Neural cell (in vitro differentiated cells): ENCODE measurements at regions not wholly inside any gene's neighbourhood (a gene's known extent, or its start where the extent isn't known, plus 50 kb on each side); places are given as distances from the start of the nearest gene placed in this dataset.

Experiments
- H2AFZ ChIP-seq: fragments of 200-600, 300-800 bp; sonication (generic), shearing (Covaris generic); 2 replicates; pipeline ENCODE4 v1.6.0; 2014; ENCODE audit warnings: low read depth, mild to moderate bottlenecking, antibody characterized with exemption, low read length, moderate library complexity
- H3F3A ChIP-seq: fragments of 200-600 bp; shearing (Covaris generic); 2 replicates; pipeline ENCODE4 v1.6.1; 2016; ENCODE audit warnings: mild to moderate bottlenecking, moderate library complexity, mixed read lengths, antibody characterized with exemption, low read length; ENCODE audit not compliant: insufficient read depth, poor library complexity, severe bottlenecking
- H3K27ac ChIP-seq: fragments of 200-600, 300-800 bp; sonication (generic), shearing (Covaris generic); 2 replicates; pipeline ENCODE4 v1.5.1; 2014; ENCODE audit warnings: mild to moderate bottlenecking, low read length, moderate library complexity
- H3K27me3 ChIP-seq: fragments of 300-800, 200-600 bp; sonication (generic), shearing (Covaris generic); 2 replicates; pipeline ENCODE4 v1.6.0; 2014; ENCODE audit warnings: mild to moderate bottlenecking, low read depth, low read length, moderate library complexity; ENCODE audit not compliant: insufficient read depth
- H3K36me3 ChIP-seq: fragments of 300-800, 200-600 bp; sonication (generic), shearing (Covaris generic); 2 replicates; pipeline ENCODE4 v1.5.1; 2014; ENCODE audit warnings: mild to moderate bottlenecking, antibody characterized with exemption, low read length, moderate library complexity; ENCODE audit not compliant: insufficient read depth
- H3K4me2 ChIP-seq: fragments of 300-800, 200-600 bp; sonication (generic), shearing (Covaris generic); 2 replicates; pipeline ENCODE4 v1.6.0; 2014; ENCODE audit warnings: mild to moderate bottlenecking, low read length
- H3K4me3 ChIP-seq: fragments of 300-800, 200-600 bp; sonication (generic), shearing (Covaris generic); 2 replicates; pipeline ENCODE4 v1.5.1; 2014; ENCODE audit warnings: mild to moderate bottlenecking, low read length, moderate library complexity
- H3K79me2 ChIP-seq: fragments of 200-600 bp; shearing (Covaris generic); replicated peaks from 2 replicates; pipeline ENCODE4 v1.6.0; 2014; ENCODE audit warnings: mild to moderate bottlenecking, low read length, moderate library complexity; ENCODE audit not compliant: insufficient read depth
- H3K9ac ChIP-seq: fragments of 300-800, 200-600 bp; sonication (generic), shearing (Covaris generic); 2 replicates; pipeline ENCODE4 v1.6.1; 2016; ENCODE audit warnings: mild to moderate bottlenecking, low read length, mixed read lengths
- H3K9me2 ChIP-seq: fragments of 200-600 bp; shearing (Covaris generic); 2 replicates; pipeline ENCODE4 v1.6.1; 2016; ENCODE audit warnings: mild to moderate bottlenecking, low read length, mixed read lengths; ENCODE audit not compliant: insufficient read depth
- H3K9me3 ChIP-seq: fragments of 200-600, 300-800 bp; sonication (generic), shearing (Covaris generic); 2 replicates; pipeline ENCODE4 v1.6.1; 2016; ENCODE audit warnings: mild to moderate bottlenecking, mixed run types, low read length, moderate library complexity, mixed read lengths
- H4K20me1 ChIP-seq: fragments of 200-600 bp; shearing (Covaris generic); 2 replicates; pipeline ENCODE4 v1.6.1; 2016; ENCODE audit warnings: mild to moderate bottlenecking, mixed run types; ENCODE audit not compliant: insufficient read depth
- EP300 ChIP-seq: fragments of 450-650 bp; conservative IDR thresholded peaks from 2 replicates; pipeline ENCODE4 v1.6.1; 2014; ENCODE audit warnings: antibody characterized with exemption, mild to moderate bottlenecking, moderate library complexity; ENCODE audit not compliant: poor library complexity, severe bottlenecking
- EZH2 ChIP-seq: fragments of 200-600, 300-800 bp; shearing (Covaris generic), sonication (generic); IDR thresholded peaks from 2 replicates; pipeline ENCODE4 v1.6.1; 2014; ENCODE audit warnings: antibody characterized with exemption, low read length, borderline replicate concordance, mild to moderate bottlenecking; ENCODE audit not compliant: insufficient read depth, poor library complexity, severe bottlenecking
- MXI1 ChIP-seq: fragments of 450-650 bp; conservative IDR thresholded peaks from 2 replicates; pipeline ENCODE4 v1.6.1; 2014; ENCODE audit warnings: antibody characterized with exemption, mild to moderate bottlenecking; ENCODE audit not compliant: poor library complexity, severe bottlenecking
- POLR2AphosphoS5 ChIP-seq: IDR thresholded peaks from 2 replicates; pipeline ENCODE4 v1.6.1; 2012
- RAD21 ChIP-seq: fragments of 450-650 bp; conservative IDR thresholded peaks from 2 replicates; pipeline ENCODE4 v1.6.1; 2014; ENCODE audit warnings: antibody characterized with exemption, mild to moderate bottlenecking, moderate library complexity
- SMC3 ChIP-seq: fragments of 450-650 bp; conservative IDR thresholded peaks from 2 replicates; pipeline ENCODE4 v1.6.1; 2014; ENCODE audit warnings: antibody characterized with exemption, mild to moderate bottlenecking, moderate library complexity; ENCODE audit not compliant: poor library complexity
- TAF1 ChIP-seq: IDR thresholded peaks from 2 replicates; pipeline ENCODE4 v1.6.1; 2012; ENCODE audit warnings: low read depth
- TF ChIP-seq, protein P1 (sequence below): IDR thresholded peaks from 2 replicates; pipeline ENCODE4 v1.6.1; 2012; ENCODE audit warnings: borderline replicate concordance
- TF ChIP-seq, protein P2 (sequence below): fragments of 450-650 bp; IDR thresholded peaks from 2 replicates; pipeline ENCODE4 v1.5.1; 2014; ENCODE audit warnings: antibody characterized with exemption, mild to moderate bottlenecking, moderate library complexity; ENCODE audit not compliant: poor library complexity, severe bottlenecking

DNA sequence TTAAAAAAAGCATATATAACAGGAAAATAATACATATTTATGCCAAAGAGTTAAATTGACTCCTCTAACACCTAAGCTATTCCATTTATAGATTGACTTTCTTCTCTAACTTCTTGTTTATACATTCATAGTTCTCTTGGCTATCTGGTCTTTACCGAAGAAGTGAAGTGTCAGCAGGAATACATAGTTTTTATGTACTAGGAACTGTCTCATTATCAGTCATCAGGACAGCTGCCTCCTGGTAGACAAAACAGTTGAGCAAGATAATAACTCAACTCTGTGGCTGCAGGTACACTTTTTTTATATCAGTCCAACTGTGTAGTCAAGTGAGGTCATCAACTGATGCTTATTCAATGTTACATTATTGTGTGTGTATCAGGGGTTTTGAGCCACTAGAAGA, 1436.0 kb upstream of the NUDT12 start:
- H4K20me1 ChIP-seq: no peaks in the 10 kb centered on the region
- TF ChIP-seq POLR2AphosphoS5 (no peak), MXI1 (no peak), RAD21 (no peak), SMC3 (no peak), TAF1 (no peak), EZH2 (no peak), EP300 (no peak)
- TF ChIP-seq, protein P1, sequence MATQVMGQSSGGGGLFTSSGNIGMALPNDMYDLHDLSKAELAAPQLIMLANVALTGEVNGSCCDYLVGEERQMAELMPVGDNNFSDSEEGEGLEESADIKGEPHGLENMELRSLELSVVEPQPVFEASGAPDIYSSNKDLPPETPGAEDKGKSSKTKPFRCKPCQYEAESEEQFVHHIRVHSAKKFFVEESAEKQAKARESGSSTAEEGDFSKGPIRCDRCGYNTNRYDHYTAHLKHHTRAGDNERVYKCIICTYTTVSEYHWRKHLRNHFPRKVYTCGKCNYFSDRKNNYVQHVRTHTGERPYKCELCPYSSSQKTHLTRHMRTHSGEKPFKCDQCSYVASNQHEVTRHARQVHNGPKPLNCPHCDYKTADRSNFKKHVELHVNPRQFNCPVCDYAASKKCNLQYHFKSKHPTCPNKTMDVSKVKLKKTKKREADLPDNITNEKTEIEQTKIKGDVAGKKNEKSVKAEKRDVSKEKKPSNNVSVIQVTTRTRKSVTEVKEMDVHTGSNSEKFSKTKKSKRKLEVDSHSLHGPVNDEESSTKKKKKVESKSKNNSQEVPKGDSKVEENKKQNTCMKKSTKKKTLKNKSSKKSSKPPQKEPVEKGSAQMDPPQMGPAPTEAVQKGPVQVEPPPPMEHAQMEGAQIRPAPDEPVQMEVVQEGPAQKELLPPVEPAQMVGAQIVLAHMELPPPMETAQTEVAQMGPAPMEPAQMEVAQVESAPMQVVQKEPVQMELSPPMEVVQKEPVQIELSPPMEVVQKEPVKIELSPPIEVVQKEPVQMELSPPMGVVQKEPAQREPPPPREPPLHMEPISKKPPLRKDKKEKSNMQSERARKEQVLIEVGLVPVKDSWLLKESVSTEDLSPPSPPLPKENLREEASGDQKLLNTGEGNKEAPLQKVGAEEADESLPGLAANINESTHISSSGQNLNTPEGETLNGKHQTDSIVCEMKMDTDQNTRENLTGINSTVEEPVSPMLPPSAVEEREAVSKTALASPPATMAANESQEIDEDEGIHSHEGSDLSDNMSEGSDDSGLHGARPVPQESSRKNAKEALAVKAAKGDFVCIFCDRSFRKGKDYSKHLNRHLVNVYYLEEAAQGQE: no peak
- TF ChIP-seq, protein P2, sequence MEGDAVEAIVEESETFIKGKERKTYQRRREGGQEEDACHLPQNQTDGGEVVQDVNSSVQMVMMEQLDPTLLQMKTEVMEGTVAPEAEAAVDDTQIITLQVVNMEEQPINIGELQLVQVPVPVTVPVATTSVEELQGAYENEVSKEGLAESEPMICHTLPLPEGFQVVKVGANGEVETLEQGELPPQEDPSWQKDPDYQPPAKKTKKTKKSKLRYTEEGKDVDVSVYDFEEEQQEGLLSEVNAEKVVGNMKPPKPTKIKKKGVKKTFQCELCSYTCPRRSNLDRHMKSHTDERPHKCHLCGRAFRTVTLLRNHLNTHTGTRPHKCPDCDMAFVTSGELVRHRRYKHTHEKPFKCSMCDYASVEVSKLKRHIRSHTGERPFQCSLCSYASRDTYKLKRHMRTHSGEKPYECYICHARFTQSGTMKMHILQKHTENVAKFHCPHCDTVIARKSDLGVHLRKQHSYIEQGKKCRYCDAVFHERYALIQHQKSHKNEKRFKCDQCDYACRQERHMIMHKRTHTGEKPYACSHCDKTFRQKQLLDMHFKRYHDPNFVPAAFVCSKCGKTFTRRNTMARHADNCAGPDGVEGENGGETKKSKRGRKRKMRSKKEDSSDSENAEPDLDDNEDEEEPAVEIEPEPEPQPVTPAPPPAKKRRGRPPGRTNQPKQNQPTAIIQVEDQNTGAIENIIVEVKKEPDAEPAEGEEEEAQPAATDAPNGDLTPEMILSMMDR: no peak
- no peak overlapping the region for H3K4me3 ChIP-seq
- H3K36me3 ChIP-seq: no peaks in the 10 kb centered on the region
- no peaks in the 10 kb centered on the region for H3K79me2 ChIP-seq
- H3F3A ChIP-seq: no peaks in the 10 kb centered on the region
- H3K9ac ChIP-seq: no peak overlapping the region
- no peak overlapping the region for H3K4me2 ChIP-seq
- no peaks in the 10 kb centered on the region for H3K9me3 ChIP-seq
- no peaks in the 10 kb centered on the region for H3K27me3 ChIP-seq
- no peak overlapping the region for H3K27ac ChIP-seq
- no peak overlapping the region for H2AFZ ChIP-seq
- H3K9me2 ChIP-seq: no peaks in the 10 kb centered on the region

DNA sequence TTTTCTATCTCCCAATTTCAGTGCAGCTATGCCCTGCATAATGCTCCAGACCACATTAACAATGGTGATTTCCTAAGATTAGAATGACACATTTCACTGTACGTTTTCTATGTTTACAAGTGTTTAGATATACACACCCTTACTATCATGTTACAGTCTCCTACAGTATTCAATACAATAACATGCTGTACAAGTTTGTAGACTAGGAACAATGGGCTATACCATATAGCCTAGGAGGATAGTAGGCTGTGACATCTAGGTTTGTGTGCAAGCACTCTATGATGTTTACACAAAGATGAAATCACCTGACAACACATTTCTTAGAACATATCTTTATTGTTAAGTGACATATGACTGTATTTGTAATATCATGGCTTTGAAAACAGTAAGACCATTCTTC, 1435.6 kb upstream of the NUDT12 start:
- no peak for TF ChIP-seq POLR2AphosphoS5
- no peak for TF ChIP-seq RAD21
- TF ChIP-seq, protein P2: no peak
- no peak for TF ChIP-seq SMC3
- TF ChIP-seq, protein P1: no peak
- no peak for TF ChIP-seq MXI1
- no peak for TF ChIP-seq TAF1
- no peak for TF ChIP-seq EP300
- TF ChIP-seq EZH2: no peak
- Histone ChIP-seq H2AFZ (no peak overlapping the region), H3F3A (no peaks in the 10 kb centered on the region)

More for the DNA sequence above, 1435.6 kb upstream of the NUDT12 start:
- H3K36me3 ChIP-seq: no peaks in the 10 kb centered on the region
- no peaks in the 10 kb centered on the region for H4K20me1 ChIP-seq
- no peaks in the 10 kb centered on the region for H3K27me3 ChIP-seq
- no peak overlapping the region for H3K9ac ChIP-seq
- no peaks in the 10 kb centered on the region for H3K79me2 ChIP-seq
- H3K9me2 ChIP-seq: no peaks in the 10 kb centered on the region
- H3K27ac ChIP-seq: no peak overlapping the region
- no peak overlapping the region for H3K4me3 ChIP-seq
- no peaks in the 10 kb centered on the region for H3K9me3 ChIP-seq
- H3K4me2 ChIP-seq: no peak overlapping the region
